NCI-H146 treated with DMSO at 0.1 percent for 48 hours (cell line): ENCODE measurements at regions not wholly inside any gene's neighbourhood (a gene's known extent, or its start where the extent isn't known, plus 50 kb on each side); places are given as distances from the start of the nearest gene placed in this dataset.

Experiments used
- DNase-seq: peaks from one replicate; lab custom pipeline; 2025; ENCODE audit not compliant: unreplicated experiment; lab: John Stamatoyannopoulos, UW

DNA sequence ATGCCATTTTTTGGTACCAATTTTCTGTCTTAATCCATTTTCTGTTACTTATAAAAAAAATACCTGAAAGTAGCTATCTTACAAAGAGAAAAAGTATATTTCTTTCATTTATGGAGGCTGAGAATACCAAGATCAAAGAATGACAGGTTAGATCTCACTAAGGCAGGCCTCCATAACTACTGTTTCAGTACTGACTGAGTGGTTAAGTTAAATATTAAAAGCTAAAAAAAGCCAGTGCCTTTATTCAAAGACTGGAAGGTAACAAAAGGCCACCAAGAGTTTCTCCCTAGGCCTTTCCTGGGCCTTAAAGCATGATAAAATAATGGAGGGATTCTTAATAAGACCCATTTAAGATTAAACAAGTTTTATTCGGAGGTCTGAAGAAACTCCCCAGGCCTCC is 687.7 kb upstream of the ADGRL4 start:
- no peak for DNase-seq

DNA sequence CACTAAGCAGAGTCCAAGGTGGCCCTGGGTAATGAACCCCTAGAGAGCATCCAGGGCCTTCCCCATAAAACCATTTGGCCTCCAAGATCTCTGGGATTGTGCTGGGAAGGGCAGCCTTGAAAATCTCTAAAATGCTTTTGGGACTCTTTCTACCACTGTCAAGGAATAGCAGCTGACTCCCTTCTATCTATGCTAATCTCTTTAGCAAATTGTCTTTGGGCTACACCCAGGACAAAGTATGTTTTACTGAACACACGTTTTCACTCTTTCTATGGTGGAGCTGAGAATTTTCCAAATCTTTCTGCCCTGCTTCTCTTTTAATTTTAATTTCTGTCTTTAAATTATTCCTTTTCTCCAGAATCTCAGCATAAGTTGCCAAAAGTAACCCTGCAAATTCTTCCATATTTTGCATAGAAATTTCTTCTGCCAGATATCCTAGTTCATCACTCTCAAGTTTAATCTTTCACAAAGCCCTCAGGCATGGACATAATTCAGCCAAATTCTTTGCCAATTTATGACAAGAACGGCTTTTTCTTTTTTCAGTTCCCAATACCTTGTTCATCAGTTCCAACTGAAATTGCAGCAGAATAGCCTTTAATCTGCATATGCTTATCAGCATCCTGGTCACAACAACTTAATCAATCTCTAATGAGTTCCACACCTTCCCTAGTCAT is 687.0 kb upstream of the ADGRL4 start:
- DNase-seq = no peak

DNA sequence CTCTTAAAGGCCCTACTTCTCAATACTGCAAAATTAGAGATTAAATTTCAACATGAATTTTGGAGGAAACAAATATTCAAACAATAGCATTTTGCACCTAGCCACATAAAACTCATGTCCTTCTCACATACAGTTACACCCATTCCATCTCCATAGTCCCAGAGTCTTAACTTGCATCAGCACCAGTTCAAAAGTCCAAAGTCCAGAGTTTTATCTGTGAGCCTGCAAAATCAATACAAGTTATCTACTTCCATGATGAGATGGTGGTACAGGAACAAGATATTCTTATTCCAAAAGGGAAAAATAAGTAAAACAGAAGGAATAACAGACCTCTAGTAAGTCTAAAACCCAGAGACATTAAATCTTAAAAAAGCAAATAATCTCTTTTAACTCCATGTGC is 686.0 kb upstream of the ADGRL4 start:
- DNase-seq = no peak

DNA sequence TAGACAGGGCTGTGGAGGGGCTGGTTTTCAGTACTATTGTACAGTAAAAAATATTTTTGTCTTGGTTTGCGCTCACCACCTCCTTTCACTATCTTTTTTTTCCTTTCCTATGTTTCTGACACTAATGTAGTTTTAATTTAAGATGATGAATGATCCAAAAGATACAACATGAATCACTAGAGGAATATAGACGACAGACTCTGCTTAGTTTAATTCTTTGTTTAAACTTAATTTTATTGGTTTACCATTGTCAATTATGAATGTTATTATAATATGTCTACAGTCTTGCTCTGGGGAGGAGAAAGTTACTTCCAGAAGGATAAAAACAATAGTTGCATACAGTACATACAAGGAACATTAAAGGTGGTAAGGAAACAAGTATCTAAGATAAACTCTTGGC is 682.4 kb upstream of the ADGRL4 start:
- DNase-seq = no peak

DNA sequence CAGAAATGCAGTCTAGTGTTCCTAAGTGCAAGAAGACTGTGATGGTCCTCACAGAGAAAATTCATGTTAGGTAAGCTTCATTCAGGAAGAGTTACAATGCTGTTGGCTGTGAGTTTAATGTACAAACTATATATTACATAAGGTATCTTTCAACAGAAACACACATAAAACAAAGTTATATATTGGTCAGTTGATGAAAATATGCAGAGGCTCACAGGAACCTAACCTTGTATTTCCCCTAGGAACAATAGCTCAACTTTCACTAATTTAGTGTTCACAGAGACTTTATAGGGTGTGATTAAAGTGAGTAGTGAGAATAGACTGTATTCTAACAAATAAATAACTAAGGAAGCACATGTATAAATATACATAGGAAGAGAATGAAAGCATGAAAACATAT is 676.9 kb upstream of the ADGRL4 start:
- DNase-seq = no peak

GRCh38 chr1:79682478-79682877 is 675.9 kb upstream of the ADGRL4 start:
- no peak for DNase-seq

GRCh38 chr1:79681382-79681781 is 674.9 kb upstream of the ADGRL4 start:
- DNase-seq = no peak

- DNase-seq = no peak
Measured at GRCh38 chr1:79679916-79680315, 673.4 kb upstream of the ADGRL4 start.

GRCh38 chr1:79667848-79668696 is 661.5 kb upstream of the ADGRL4 start:
- DNase-seq = no peak

DNA sequence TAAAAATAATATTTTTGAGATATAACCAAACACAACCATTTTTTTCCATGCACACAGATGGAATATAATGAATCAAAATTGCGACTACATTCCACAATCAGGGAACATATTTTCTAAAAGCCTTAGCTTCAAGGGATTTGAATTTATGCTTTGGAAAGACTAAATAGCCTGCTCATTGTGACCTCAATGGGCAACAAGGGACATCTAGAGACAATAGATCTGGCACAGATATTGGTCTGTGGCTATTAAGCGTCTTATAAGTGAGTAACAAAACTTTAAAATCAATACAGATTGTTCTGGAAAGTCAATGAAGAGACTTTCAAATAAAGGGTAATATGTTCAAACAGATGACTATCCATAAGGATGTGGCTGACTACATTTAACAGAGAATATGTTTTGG is 660.6 kb upstream of the ADGRL4 start:
- no peak for DNase-seq

- no peak for DNase-seq
Measured at GRCh38 chr1:79663916-79664315, 657.4 kb upstream of the ADGRL4 start.

- DNase-seq = no peak
Measured at GRCh38 chr1:79662596-79662995, 656.1 kb upstream of the ADGRL4 start.

DNA sequence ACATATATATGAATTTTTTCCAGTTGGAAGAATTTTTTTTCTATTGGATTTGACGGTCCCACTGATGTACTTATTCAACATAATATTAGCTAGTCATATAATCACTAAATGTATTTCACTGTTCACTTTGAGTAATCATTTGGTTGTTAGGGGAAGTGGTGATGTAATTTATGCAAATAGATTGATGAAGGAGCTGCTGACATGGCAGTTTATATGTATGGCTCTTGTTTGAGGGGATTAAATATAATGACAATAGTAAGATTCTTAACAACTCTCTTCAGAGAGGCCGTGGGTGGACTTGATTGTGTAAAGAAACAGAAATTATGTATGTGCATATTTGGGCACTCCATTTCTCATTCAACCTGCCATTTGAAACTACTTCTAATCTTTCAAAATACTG is 653.6 kb upstream of the ADGRL4 start:
- DNase-seq = no peak

DNA sequence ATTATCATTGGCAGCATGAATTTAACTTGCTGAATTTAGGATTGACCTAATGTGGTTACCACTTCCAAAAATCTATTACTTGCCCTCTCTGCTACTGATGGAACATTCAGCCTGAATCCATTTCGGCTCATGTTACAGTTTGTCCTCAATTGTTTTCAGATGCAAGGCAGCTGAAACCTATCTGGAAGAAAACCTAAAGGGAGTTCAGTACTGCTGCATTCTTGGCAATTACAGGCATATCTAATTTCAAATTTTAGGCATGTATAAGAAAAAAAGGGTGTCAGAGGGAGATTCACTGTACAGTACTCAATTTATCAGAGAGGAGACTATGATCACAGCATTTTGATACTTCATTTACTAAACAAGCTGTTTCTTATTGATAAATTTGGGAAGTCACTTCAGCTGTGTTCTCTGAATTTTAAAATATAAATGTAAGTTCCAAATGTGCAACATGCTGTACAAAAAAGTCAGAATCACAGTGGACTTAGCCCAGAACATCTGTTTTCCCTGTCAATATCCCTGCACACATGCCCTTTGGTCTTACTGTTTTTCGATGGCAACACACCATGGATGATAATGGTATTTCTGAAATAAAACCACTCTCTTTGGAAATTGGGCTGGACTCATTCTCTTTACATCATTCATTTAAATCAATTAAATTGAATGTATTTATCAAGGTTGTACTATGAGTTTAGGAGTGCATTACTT is 651.6 kb upstream of the ADGRL4 start:
- no peak for DNase-seq

- DNase-seq = no peak
Measured at GRCh38 chr1:79655876-79656275, 649.3 kb upstream of the ADGRL4 start.

DNA sequence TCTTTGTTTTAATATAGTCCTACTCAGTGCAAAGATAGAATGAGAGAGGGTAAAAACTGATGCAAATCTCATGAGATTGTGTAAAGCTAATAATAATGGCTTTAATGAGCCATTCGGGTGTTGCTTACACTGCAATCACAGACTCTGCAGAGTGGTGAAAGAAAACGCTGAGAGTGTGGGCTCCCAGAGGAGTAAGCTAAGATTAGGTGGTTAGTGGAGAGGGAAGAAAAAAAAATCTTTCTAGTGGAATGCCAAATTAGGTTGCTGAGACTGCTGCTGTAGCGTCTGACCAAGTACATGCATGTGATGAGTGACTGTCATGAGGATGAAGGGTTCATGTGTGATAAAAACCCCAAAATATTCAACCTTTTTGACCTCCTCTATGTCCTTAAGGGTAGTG is 645.9 kb upstream of the ADGRL4 start:
- DNase-seq = no peak

GRCh38 chr1:79648126-79648525 is 641.6 kb upstream of the ADGRL4 start:
- no peak for DNase-seq

DNA sequence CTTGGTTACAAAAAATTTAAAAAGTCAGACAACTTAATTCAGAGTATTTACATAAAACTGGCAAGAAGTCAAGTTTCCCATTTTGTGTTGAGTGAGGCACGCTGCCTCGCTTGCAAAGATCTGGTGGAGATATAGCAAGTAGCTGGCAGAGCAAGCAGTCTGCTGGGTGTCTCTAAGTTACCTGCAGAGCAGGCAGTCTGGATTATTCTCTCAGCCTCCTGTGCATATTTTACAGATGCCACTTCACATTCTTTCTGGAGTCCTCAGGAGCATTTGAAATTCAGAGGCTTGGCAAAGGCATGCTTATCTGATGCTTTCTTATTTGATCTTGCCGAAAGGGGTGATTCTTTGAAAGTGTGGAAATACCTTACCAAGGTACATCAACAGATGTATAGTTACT is 640.4 kb upstream of the ADGRL4 start:
- DNase-seq = no peak

DNA sequence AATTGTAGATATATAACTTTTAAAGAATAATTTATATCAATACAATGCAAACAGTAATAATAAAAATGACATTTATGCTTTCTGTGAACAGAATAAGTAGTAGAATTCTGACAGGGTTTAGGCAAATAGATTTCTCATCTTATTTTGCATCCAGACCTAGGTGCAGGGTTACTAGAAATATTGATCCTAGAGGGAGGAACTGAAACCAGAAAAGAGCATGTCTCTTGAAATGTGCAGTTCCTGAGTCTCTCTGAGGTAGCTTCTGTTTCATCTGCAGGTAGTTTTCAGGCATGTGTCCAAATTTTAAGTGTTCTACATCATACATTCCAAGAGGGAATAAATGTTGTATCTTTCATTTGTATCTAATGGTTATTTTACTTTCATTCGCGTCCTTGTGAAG is 631.9 kb upstream of the ADGRL4 start:
- no peak for DNase-seq

DNA sequence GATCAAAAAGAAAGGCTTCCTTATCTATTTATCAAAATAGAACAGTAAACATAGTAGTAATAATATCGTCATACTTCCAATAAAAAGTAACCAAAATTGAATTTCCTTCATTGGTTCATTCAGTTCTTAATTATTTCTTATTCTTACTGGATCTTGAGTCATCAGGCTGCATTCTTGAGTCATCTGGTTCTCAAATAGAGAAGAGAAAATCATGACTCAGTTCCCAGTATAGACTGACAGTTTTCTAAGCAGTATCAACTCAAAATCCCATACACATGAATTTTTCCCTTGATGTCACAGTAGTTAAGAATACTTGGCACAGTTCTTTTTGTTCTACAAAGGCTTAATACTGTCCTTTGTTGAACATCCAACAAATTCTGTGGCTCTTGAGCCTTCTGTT is 626.9 kb upstream of the ADGRL4 start:
- no peak for DNase-seq

GRCh38 chr1:79629414-79629813 is 622.9 kb upstream of the ADGRL4 start:
- DNase-seq = no peak

DNA sequence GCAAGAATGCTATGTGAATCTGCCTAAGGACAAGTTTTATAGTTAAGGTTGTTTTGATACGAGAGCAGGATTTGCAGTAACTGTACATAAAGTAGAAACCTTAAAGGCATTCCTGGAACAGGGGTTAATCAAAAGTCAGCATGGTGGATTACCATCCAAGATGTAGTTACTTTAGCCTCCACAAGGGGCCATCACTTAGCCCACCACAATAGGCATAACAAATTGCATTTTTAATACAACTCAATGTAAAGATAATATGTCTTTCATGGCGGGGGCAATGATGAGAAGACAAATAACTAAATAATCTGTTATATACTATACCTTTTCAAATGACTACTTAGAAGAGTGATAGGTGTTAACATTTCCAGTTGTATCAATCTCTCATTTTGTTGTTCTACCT is 611.2 kb upstream of the ADGRL4 start:
- no peak for DNase-seq
